CD14-positive monocyte (primary cell): ENCODE measurements at regions not wholly inside any gene's neighbourhood (a gene's known extent, or its start where the extent isn't known, plus 50 kb on each side); places are given as distances from the start of the nearest gene placed in this dataset.

Experiments used
- DNase-seq, 3 donors: peaks; one replicate each; pipeline ENCODE4 v3.0.0-alpha.2; 2011 to 2022
- H2AFZ ChIP-seq: 2 replicates; pipeline ENCODE4 v1.6.0; 2012; ENCODE audit warnings: mild to moderate bottlenecking, low read depth, low read length, inconsistent platforms; ENCODE audit not compliant: insufficient read depth, poor library complexity, severe bottlenecking
- H3K27ac ChIP-seq, 2 donors: 1 replicate in 1 of 2; 2 replicates in 1 of 2; pipeline ENCODE4 v1.5.1; 2012 to 2013; ENCODE audit warnings: low read length in 2 of 2, control low read depth in 1 of 2, inconsistent platforms in 1 of 2, low read depth in 1 of 2, mild to moderate bottlenecking in 1 of 2
- H3K27me3 ChIP-seq, 2 donors: one replicate each; pipeline versions ENCODE4 v1.6.0 to v1.6.1; 2011 to 2013; ENCODE audit warnings: low read length in 2 of 2; ENCODE audit not compliant: control insufficient read depth in 2 of 2, insufficient read depth in 2 of 2
- H3K36me3 ChIP-seq, 2 donors: replicated peaks in 1 of 2; 1 replicate in 1 of 2; 2 replicates in 1 of 2; pipeline versions ENCODE4 v1.5.1 to v1.6.1; 2012 to 2013; ENCODE audit warnings: low read length in 2 of 2, control low read depth in 1 of 2, inconsistent platforms in 1 of 2, mild to moderate bottlenecking in 1 of 2; ENCODE audit not compliant: insufficient read depth in 2 of 2, control insufficient read depth in 1 of 2
- H3K4me1 ChIP-seq, 2 donors: 1 replicate in 1 of 2; 2 replicates in 1 of 2; pipeline versions ENCODE4 v1.5.1 to v1.6.1; 2012 to 2013; ENCODE audit warnings: low read length in 2 of 2, control low read depth in 1 of 2, inconsistent platforms in 1 of 2, mild to moderate bottlenecking in 1 of 2, moderate library complexity in 1 of 2; ENCODE audit not compliant: insufficient read depth in 2 of 2, control insufficient read depth in 1 of 2
- H3K4me2 ChIP-seq: replicated peaks from 2 replicates; pipeline ENCODE3; 2012; ENCODE audit warnings: low read length, moderate library complexity, mild to moderate bottlenecking; ENCODE audit not compliant: poor library complexity, severe bottlenecking; ENCODE audit errors: extremely low read depth
- H3K4me3 ChIP-seq, 3 experiments: fragments of 200-600 bp in 1 of 3; sonication (generic) in 1 of 3; replicated peaks in 1 of 3; 1 replicate in 2 of 3; 2 replicates in 1 of 3; pipeline ENCODE4 v1.5.1; 2011 to 2013; ENCODE audit warnings: low read length in 3 of 3, mild to moderate bottlenecking in 3 of 3, control low read depth in 2 of 3, low read depth in 2 of 3, inconsistent platforms in 1 of 3, moderate library complexity in 1 of 3
- H3K79me2 ChIP-seq: 2 replicates; pipeline ENCODE4 v1.6.0; 2012; ENCODE audit warnings: mild to moderate bottlenecking, control low read depth, inconsistent platforms, low read length, moderate library complexity; ENCODE audit not compliant: insufficient read depth
- H3K9ac ChIP-seq: 2 replicates; pipeline ENCODE4 v1.6.0; 2017; ENCODE audit warnings: low read length, mild to moderate bottlenecking; ENCODE audit not compliant: insufficient read depth, poor library complexity, severe bottlenecking
- H3K9me3 ChIP-seq, 2 donors: replicated peaks in 1 of 2; 1 replicate in 1 of 2; 2 replicates in 1 of 2; pipeline versions ENCODE4 v1.5.1 to v1.6.1; 2012 to 2013; ENCODE audit warnings: low read length in 2 of 2, control low read depth in 1 of 2; ENCODE audit not compliant: control insufficient read depth in 1 of 2, insufficient read depth in 1 of 2
- H4K20me1 ChIP-seq: 2 replicates; pipeline ENCODE4 v1.6.0; 2012; ENCODE audit warnings: mild to moderate bottlenecking, low read length, control low read depth, moderate library complexity; ENCODE audit not compliant: insufficient read depth
- H3K27ac Mint-ChIP-seq, 7 donors: one replicate each; pipeline ENCODE4 v1.8.0; 2020; ENCODE audit warnings: mild to moderate bottlenecking in 7 of 7, mixed read lengths in 7 of 7, moderate library complexity in 6 of 7, inconsistent platforms in 2 of 7
- H3K27me3 Mint-ChIP-seq, 3 donors: one replicate each; pipeline ENCODE4 v1.8.0; 2021 to 2022; ENCODE audit warnings: low read depth in 3 of 3, mild to moderate bottlenecking in 3 of 3, mixed read lengths in 3 of 3, moderate library complexity in 3 of 3, inconsistent platforms in 1 of 3
- H3K36me3 Mint-ChIP-seq, 2 donors: one replicate each; pipeline ENCODE4 v1.8.0; 2020; ENCODE audit warnings: mixed read lengths in 2 of 2, inconsistent platforms in 1 of 2, mild to moderate bottlenecking in 1 of 2
- H3K4me1 Mint-ChIP-seq: one replicate; pipeline ENCODE4 v1.8.0; 2020; ENCODE audit warnings: mild to moderate bottlenecking, mixed read lengths
- H3K4me3 Mint-ChIP-seq, 2 donors: one replicate each; pipeline ENCODE4 v1.8.0; 2020; ENCODE audit warnings: mild to moderate bottlenecking in 2 of 2, mixed read lengths in 2 of 2, moderate library complexity in 1 of 2
- H3K9me3 Mint-ChIP-seq, 7 donors: one replicate each; pipeline ENCODE4 v1.8.0; 2020 to 2022; ENCODE audit warnings: mixed read lengths in 7 of 7, mild to moderate bottlenecking in 6 of 7, moderate library complexity in 6 of 7, inconsistent platforms in 2 of 7
- WGBS: methylation state at CpG from one replicate; pipeline ENCODE4 v1.1.5; 2013; ENCODE audit warnings: missing lambda C conversion rate; ENCODE audit not compliant: insufficient coverage; 5-methylcytosine and 5-hydroxymethylcytosine counted together
- intact Hi-C, 2 donors: fragments of 100-400 bp; cut with micrococcal nuclease; formaldehyde crosslinking; loops; one replicate each; pipeline versions ENCODE4 v1.15.0 to v1.15.1; 2023
- TF ChIP-seq, protein P1 (sequence below): fragments of 200-600 bp; IDR thresholded peaks from one replicate; pipeline ENCODE4 v1.8.0; 2022; ENCODE audit warnings: antibody characterized with exemption, mild to moderate bottlenecking

DNA sequence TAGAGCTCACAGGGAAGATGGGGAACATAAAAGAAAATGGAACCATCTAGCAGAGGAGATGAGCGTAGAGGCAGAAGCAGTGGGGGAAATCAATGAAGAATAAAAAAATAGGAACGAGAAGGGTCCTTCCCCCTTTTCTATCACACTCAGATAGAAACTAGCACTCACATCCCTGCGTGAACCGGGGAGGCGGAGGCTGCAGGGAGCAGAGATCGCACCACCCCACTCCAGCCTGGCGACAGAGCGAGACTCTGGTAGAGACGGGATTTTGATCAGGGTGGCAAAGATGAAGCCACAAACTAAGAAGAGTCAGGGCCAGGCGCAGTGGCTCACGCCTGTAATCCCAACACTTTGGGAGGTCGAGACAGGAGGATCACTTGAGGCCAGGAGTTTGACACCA lies 64.7 kb upstream of the ECHDC3 start:
- intact Hi-C loops, result no loop called here
- no peak overlapping the region for H3K27ac ChIP-seq
- H3K9me3 ChIP-seq, result no peaks in the 10 kb centered on the region
- no peaks in the 10 kb centered on the region for H4K20me1 ChIP-seq
- no peak for DNase-seq
- WGBS, result 93% methylated on average over 5 of the region's 12 CpGs
- H3K36me3 ChIP-seq, result no peaks in the 10 kb centered on the region
- no peak overlapping the region for H3K4me2 ChIP-seq
- peaks cover 32 to 59% (median 45%) of the 10 kb centered on the region in 3 donors for H3K27me3 Mint-ChIP-seq
- no peak overlapping the region for H3K9ac ChIP-seq
- TF ChIP-seq, protein P1, sequence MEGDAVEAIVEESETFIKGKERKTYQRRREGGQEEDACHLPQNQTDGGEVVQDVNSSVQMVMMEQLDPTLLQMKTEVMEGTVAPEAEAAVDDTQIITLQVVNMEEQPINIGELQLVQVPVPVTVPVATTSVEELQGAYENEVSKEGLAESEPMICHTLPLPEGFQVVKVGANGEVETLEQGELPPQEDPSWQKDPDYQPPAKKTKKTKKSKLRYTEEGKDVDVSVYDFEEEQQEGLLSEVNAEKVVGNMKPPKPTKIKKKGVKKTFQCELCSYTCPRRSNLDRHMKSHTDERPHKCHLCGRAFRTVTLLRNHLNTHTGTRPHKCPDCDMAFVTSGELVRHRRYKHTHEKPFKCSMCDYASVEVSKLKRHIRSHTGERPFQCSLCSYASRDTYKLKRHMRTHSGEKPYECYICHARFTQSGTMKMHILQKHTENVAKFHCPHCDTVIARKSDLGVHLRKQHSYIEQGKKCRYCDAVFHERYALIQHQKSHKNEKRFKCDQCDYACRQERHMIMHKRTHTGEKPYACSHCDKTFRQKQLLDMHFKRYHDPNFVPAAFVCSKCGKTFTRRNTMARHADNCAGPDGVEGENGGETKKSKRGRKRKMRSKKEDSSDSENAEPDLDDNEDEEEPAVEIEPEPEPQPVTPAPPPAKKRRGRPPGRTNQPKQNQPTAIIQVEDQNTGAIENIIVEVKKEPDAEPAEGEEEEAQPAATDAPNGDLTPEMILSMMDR, result no peak
- peaks cover 0 to 7% of the 10 kb centered on the region in 2 donors for H3K36me3 Mint-ChIP-seq
- no peak overlapping the region for H2AFZ ChIP-seq
- peaks cover 18 to 34% of the 10 kb centered on the region in 2 donors for H3K27me3 ChIP-seq
- peak overlapping the region in 1 of 2 donors; percentile 42 for H3K4me3 Mint-ChIP-seq
- H3K9me3 Mint-ChIP-seq, result peaks cover 0 to 6% (median 2%) of the 10 kb centered on the region in 7 donors
- no peaks in the 10 kb centered on the region for H3K79me2 ChIP-seq
- H3K4me3 ChIP-seq, result no peak overlapping the region
- H3K4me1 Mint-ChIP-seq, result peaks cover 45% of the 10 kb centered on the region
- H3K4me1 ChIP-seq, result peaks cover 31% of the 10 kb centered on the region in 2 donors
- peak overlapping the region in 1 of 7 donors; percentile 50 for H3K27ac Mint-ChIP-seq

DNA sequence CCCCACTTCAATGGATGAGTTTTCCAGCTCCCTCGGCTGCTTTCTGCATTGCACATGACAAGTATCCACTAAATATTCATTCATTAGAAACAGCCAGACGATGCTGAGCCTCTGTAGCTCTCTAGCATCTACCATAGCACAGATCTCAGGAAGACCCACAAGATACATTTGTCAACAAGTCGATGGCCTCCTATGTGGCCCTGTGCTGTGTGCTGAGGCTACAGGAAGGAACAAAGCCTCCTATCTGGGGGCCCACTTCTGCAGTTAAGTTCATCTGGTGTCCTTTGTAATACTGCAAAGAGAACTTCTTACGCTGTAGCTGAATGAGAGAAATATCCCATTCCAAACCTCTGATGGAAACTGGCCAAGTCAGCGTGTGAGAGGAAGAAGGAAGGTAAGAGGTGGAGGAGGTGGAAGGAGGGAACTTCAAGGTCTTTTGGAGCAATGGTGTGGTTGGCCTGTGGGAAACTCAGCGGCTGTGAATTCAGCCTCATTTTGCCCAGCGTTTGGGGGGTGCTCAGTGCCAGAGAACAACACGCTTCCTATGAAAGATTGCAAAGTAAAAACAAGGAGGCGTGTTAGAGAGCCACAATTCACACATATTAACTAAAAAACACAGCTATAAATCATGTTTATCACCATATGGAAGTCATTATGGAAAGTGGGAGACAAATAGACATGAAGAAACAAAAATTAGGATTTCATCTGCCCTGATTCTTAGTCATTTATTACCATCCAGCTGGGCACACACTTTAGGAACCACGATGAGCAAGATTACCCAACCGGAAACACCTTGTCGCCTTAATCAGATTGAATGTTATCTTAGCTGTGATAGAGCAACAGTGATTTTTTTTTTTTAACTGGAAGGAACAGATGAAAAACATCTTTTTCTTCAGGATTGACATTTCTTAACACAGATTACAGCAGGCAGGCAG lies 62.2 kb upstream of the USP6NL start:
- no peaks in the 10 kb centered on the region for H3K79me2 ChIP-seq
- no peak overlapping the region for H3K27ac ChIP-seq
- H4K20me1 ChIP-seq, result no peaks in the 10 kb centered on the region
- peaks cover 14 to 35% (median 34%) of the 10 kb centered on the region in 3 donors for H3K27me3 Mint-ChIP-seq
- DNase-seq, result peak in 2 of 3 donors; percentile 22 to 30
- WGBS, result 28% methylated on average over 4 of the region's 12 CpGs
- TF ChIP-seq, protein P1, result no peak
- no peak overlapping the region for H2AFZ ChIP-seq
- H3K4me1 Mint-ChIP-seq, result peaks cover 47% of the 10 kb centered on the region
- H3K36me3 Mint-ChIP-seq, result peaks cover 0 to 1% of the 10 kb centered on the region in 2 donors
- peaks cover 0 to 4% (median 1%) of the 10 kb centered on the region in 7 donors for H3K9me3 Mint-ChIP-seq
- peak overlapping the region in 2 of 7 donors; percentile 38 to 62 for H3K27ac Mint-ChIP-seq
- peak overlapping the region; percentile 3 for H3K4me2 ChIP-seq
- H3K4me3 ChIP-seq, result no peak overlapping the region
- H3K36me3 ChIP-seq, result no peaks in the 10 kb centered on the region
- intact Hi-C loops, result no loop called here
- peaks cover 2 to 15% of the 10 kb centered on the region in 2 donors for H3K27me3 ChIP-seq
- peaks cover 24 to 30% of the 10 kb centered on the region in 2 donors for H3K4me1 ChIP-seq
- peak overlapping the region in 1 of 2 donors; percentile 71 for H3K4me3 Mint-ChIP-seq
- H3K9me3 ChIP-seq, result no peaks in the 10 kb centered on the region
- no peak overlapping the region for H3K9ac ChIP-seq
